IMR-90 (cell line): ENCODE measurements at regions not wholly inside any gene's neighbourhood (a gene's known extent, or its start where the extent isn't known, plus 50 kb on each side); places are given as distances from the start of the nearest gene placed in this dataset.

Source experiments
- ATAC-seq: fragments of 200-7000 bp; cut with Tn5 transposase; 2 replicates; pipeline ENCODE4 v1.9.1; 2020; ENCODE audit warnings: low read depth, mild to moderate bottlenecking, moderate library complexity
- BruUV-seq: library from RNA; stranded (reverse); fragments of 400-500 nt; replicated peaks from 2 replicates; lab custom pipeline; 2021; lab: Mats Ljungman, UMichigan
- CTCF ChIA-PET: fragments of 300-600 bp; formaldehyde crosslinking; extraction: SDS; loops from one replicate; lab custom pipeline; 2021; ENCODE audit warnings: antibody characterized with exemption; lab: Yijun Ruan, JAX
- POLR2A ChIA-PET: fragments of 300-600 bp; sonication (Branson Sonifier 250); formaldehyde crosslinking; loops from one replicate; lab custom pipeline; 2022; ENCODE audit warnings: antibody characterized with exemption; ENCODE audit not compliant: unreplicated experiment; lab: Charles Lee
- DNase-seq: peaks from one replicate; pipeline ENCODE4 v3.0.0; 2013
- H2AFZ ChIP-seq: replicated peaks from 2 replicates; pipeline ENCODE3; 2013; ENCODE audit warnings: low read length, mild to moderate bottlenecking; ENCODE audit not compliant: poor library complexity
- H2AK5ac ChIP-seq: 2 replicates; pipeline ENCODE4 v1.6.1; 2013; ENCODE audit warnings: low read depth, low read length, inconsistent platforms
- H2AK9ac ChIP-seq: replicated peaks from 2 replicates; pipeline ENCODE3; 2013; ENCODE audit warnings: mild to moderate bottlenecking, low read depth, low read length, moderate library complexity; ENCODE audit not compliant: poor library complexity
- H2BK120ac ChIP-seq: 2 replicates; pipeline ENCODE4 v1.6.1; 2013; ENCODE audit warnings: low read depth, low read length, inconsistent platforms
- H2BK15ac ChIP-seq: 3 replicates; pipeline ENCODE4 v1.6.1; 2013; ENCODE audit warnings: low read depth, low read length, inconsistent platforms
- H2BK20ac ChIP-seq: 2 replicates; pipeline ENCODE4 v1.6.1; 2013; ENCODE audit warnings: low read depth, mild to moderate bottlenecking, inconsistent platforms, low read length, moderate library complexity
- H2BK5ac ChIP-seq: 2 replicates; pipeline ENCODE4 v1.6.1; 2013; ENCODE audit warnings: mild to moderate bottlenecking, low read depth, low read length, inconsistent platforms; ENCODE audit not compliant: poor library complexity, severe bottlenecking
- H3K14ac ChIP-seq: replicated peaks from 2 replicates; pipeline ENCODE4 v1.6.1; 2013; ENCODE audit warnings: low read depth, low read length, inconsistent platforms
- H3K18ac ChIP-seq: 2 replicates; pipeline ENCODE4 v1.6.1; 2013; ENCODE audit warnings: low read depth, low read length, control low read depth
- H3K23ac ChIP-seq: 2 replicates; pipeline ENCODE4 v1.6.1; 2013; ENCODE audit warnings: low read depth, low read length, inconsistent platforms
- H3K27ac ChIP-seq: 2 replicates; pipeline ENCODE4 v1.5.1; 2013; ENCODE audit warnings: mild to moderate bottlenecking, control low read depth, low read length; ENCODE audit not compliant: insufficient read depth
- H3K27me3 ChIP-seq: 2 replicates; pipeline ENCODE4 v1.6.1; 2013; ENCODE audit warnings: low read length; ENCODE audit not compliant: control insufficient read depth, insufficient read depth
- H3K36me3 ChIP-seq: 2 replicates; pipeline ENCODE4 v1.6.1; 2013; ENCODE audit warnings: low read length, mixed read lengths; ENCODE audit not compliant: control insufficient read depth, insufficient read depth
- H3K4ac ChIP-seq: 2 replicates; pipeline ENCODE4 v1.6.1; 2013; ENCODE audit warnings: low read depth, low read length, inconsistent platforms
- H3K4me1 ChIP-seq: 2 replicates; pipeline ENCODE4 v1.6.1; 2013; ENCODE audit warnings: low read length, mixed read lengths; ENCODE audit not compliant: control insufficient read depth, insufficient read depth
- H3K4me2 ChIP-seq: 2 replicates; pipeline ENCODE4 v1.6.1; 2013; ENCODE audit warnings: low read depth, mild to moderate bottlenecking, control low read depth, low read length, moderate library complexity
- H3K4me3 ChIP-seq: 2 replicates; pipeline ENCODE4 v1.5.1; 2013; ENCODE audit warnings: low read depth, mild to moderate bottlenecking, control low read depth, low read length, moderate library complexity; ENCODE audit not compliant: insufficient read depth
- H3K56ac ChIP-seq: 2 replicates; pipeline ENCODE4 v1.6.1; 2013; ENCODE audit warnings: low read length, inconsistent platforms; ENCODE audit not compliant: insufficient read depth; ENCODE audit errors: extremely low read depth
- H3K79me1 ChIP-seq, 2 experiments: 2 replicates each; pipeline ENCODE4 v1.6.1; 2013; ENCODE audit warnings: low read length in 2 of 2, inconsistent platforms in 1 of 2, low read depth in 1 of 2
- H3K9ac ChIP-seq: 2 replicates; pipeline ENCODE4 v1.6.1; 2013; ENCODE audit warnings: low read depth, low read length, control low read depth
- H3K9me1 ChIP-seq: 2 replicates; pipeline ENCODE4 v1.6.1; 2013; ENCODE audit warnings: low read length, inconsistent platforms; ENCODE audit not compliant: insufficient read depth
- H3K9me3 ChIP-seq: 2 replicates; pipeline ENCODE4 v1.6.1; 2013; ENCODE audit warnings: low read length; ENCODE audit not compliant: control insufficient read depth, insufficient read depth
- H4K20me1 ChIP-seq: 2 replicates; pipeline ENCODE4 v1.6.1; 2013; ENCODE audit warnings: low read length, inconsistent platforms; ENCODE audit not compliant: insufficient read depth
- H4K5ac ChIP-seq: 2 replicates; pipeline ENCODE4 v1.6.1; 2013; ENCODE audit warnings: mild to moderate bottlenecking, low read depth, low read length, control low read depth
- H4K8ac ChIP-seq, 2 experiments: 2 replicates each; pipeline ENCODE4 v1.6.1; 2013; ENCODE audit warnings: low read depth in 2 of 2, low read length in 2 of 2, control low read depth in 1 of 2, inconsistent platforms in 1 of 2
- H4K91ac ChIP-seq: 2 replicates; pipeline ENCODE4 v1.6.1; 2013; ENCODE audit warnings: low read depth, low read length, inconsistent platforms; ENCODE audit not compliant: insufficient read depth
- BHLHE40 ChIP-seq: fragments of 150-350 bp; IDR thresholded peaks from 2 replicates; pipeline ENCODE4 v1.6.1; 2016; ENCODE audit warnings: mild to moderate bottlenecking, low read depth, low read length
- CEBPB ChIP-seq: IDR thresholded peaks from 2 replicates; pipeline ENCODE4 v1.6.1; 2012; ENCODE audit warnings: low read depth, low read length, improper control_type of control experiment
- MAFK ChIP-seq: IDR thresholded peaks from 2 replicates; pipeline ENCODE4 v1.6.1; 2012; ENCODE audit warnings: low read depth, low read length, improper control_type of control experiment
- MAZ ChIP-seq: IDR thresholded peaks from 2 replicates; pipeline ENCODE4 v1.6.1; 2012; ENCODE audit warnings: low read depth, mild to moderate bottlenecking, low read length, improper control_type of control experiment, moderate library complexity, borderline replicate concordance
- MXI1 ChIP-seq: IDR thresholded peaks from 2 replicates; pipeline ENCODE4 v1.6.1; 2012; ENCODE audit warnings: low read depth, mild to moderate bottlenecking, low read length, moderate library complexity, borderline replicate concordance
- RCOR1 ChIP-seq: IDR thresholded peaks from 2 replicates; pipeline ENCODE4 v1.6.1; 2012; ENCODE audit warnings: mild to moderate bottlenecking, low read length, improper control_type of control experiment; ENCODE audit not compliant: insufficient replicate concordance
- RFX5 ChIP-seq: IDR thresholded peaks from 2 replicates; pipeline ENCODE4 v1.8.0; 2012; ENCODE audit warnings: low read depth, mild to moderate bottlenecking, low read length, moderate library complexity
- WGBS, 2 experiments: methylation state at CpG; one replicate each; pipeline versions ENCODE4 v1.1.5 to v1.1.7; 2013; ENCODE audit warnings: missing lambda C conversion rate in 2 of 2; ENCODE audit not compliant: insufficient read length in 1 of 2; ENCODE audit errors: extremely low coverage in 2 of 2; 5-methylcytosine and 5-hydroxymethylcytosine counted together
- dilution Hi-C: fragments of 300-500 bp; cut with HindIII; formaldehyde crosslinking; loops from one replicate; pipeline ENCODE4 v1.14.3; 2018; ENCODE audit warnings: low sequenced_read_pairs; ENCODE audit not compliant: unreplicated experiment
- in situ Hi-C: fragments of 300-500 bp; cut with MboI; formaldehyde crosslinking; loops from 3 replicates; pipeline ENCODE4 v1.14.3; 2019; ENCODE audit warnings: low sequenced_read_pairs, inconsistent platforms, mixed read lengths
- intact Hi-C: fragments of 100-400 bp; cut with micrococcal nuclease; formaldehyde crosslinking; loops from 2 replicates; pipeline ENCODE4 v1.10.0; 2022
- TF ChIP-seq, protein P1 (sequence below): fragments of 150-350 bp; IDR thresholded peaks from 2 replicates; pipeline ENCODE4 v1.6.1; 2017; ENCODE audit warnings: mild to moderate bottlenecking, antibody characterized with exemption, low read length, low read depth

DNA sequence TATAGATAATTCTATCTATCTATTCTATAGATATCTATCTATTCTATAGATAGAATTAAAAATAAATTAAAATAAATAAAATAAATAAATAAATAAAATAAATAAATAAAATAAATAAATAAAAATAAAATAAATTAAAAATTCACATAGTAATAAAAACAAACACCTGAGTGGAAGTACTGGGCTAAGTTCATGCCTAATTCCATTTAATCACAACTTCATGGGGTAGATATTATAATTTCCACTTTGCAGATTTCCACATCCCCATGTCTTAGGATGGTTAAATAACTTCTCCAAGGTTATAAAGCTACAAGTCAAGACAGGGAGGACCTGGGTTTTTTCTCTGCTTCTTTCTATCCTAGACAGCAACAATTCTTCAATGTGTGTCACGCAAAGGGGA lies 261.4 kb upstream of the MEX3C start:
- Histone ChIP-seq H3K9me3 (peaks cover 2% of the 10 kb centered on the region), H3K27me3 (no peaks in the 10 kb centered on the region), H3K23ac (no peak overlapping the region), H2BK15ac (no peak overlapping the region), H3K27ac (no peak overlapping the region), H2AFZ (no peak overlapping the region), H2BK5ac (no peak overlapping the region), H3K4me2 (no peak overlapping the region), H2AK9ac (no peak overlapping the region), H3K79me1 (no peaks in the 10 kb centered on the region), H4K5ac (no peak overlapping the region), H3K4ac (no peak overlapping the region), H3K4me3 (no peak overlapping the region), H4K20me1 (no peaks in the 10 kb centered on the region), H3K14ac (no peak overlapping the region), H3K9me1 (no peaks in the 10 kb centered on the region), H3K4me1 (no peaks in the 10 kb centered on the region), H4K8ac (no peak overlapping the region), H3K18ac (no peak overlapping the region), H4K91ac (no peak overlapping the region), H2BK20ac (no peak overlapping the region), H3K9ac (no peak overlapping the region), H3K36me3 (no peaks in the 10 kb centered on the region), H2BK120ac (no peak overlapping the region), H3K56ac (no peak overlapping the region), H2AK5ac (no peak overlapping the region)
- ChIA-PET POLR2A (no interaction called here), CTCF (no interaction called here)
- no peak for ATAC-seq
- in situ Hi-C loops (no loop called here), intact Hi-C loops (no loop called here), dilution Hi-C loops (no loop called here)
- WGBS, 2 experiments: no CpG with 5 or more reads among the region's 1 CpG
- no TSS peak for BruUV-seq
- TF ChIP-seq RFX5 (no peak), RCOR1 (no peak), MAZ (no peak), CEBPB (no peak), MAFK (no peak), MXI1 (no peak), BHLHE40 (no peak)
- TF ChIP-seq, protein P1, sequence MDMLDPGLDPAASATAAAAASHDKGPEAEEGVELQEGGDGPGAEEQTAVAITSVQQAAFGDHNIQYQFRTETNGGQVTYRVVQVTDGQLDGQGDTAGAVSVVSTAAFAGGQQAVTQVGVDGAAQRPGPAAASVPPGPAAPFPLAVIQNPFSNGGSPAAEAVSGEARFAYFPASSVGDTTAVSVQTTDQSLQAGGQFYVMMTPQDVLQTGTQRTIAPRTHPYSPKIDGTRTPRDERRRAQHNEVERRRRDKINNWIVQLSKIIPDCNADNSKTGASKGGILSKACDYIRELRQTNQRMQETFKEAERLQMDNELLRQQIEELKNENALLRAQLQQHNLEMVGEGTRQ: no peak
- no peak for DNase-seq
